DMS 273 (cell line): ENCODE measurements at regions not wholly inside any gene's neighbourhood (a gene's known extent, or its start where the extent isn't known, plus 50 kb on each side); places are given as distances from the start of the nearest gene placed in this dataset.
"Not testable (repeated sequence)": the region's sequence is repeated elsewhere in the genome, so short reads cannot be mapped to it uniquely, and the experiment has no call there.

Source experiments
- DNase-seq: peaks from one replicate; lab custom pipeline; 2025; ENCODE audit not compliant: unreplicated experiment; lab: John Stamatoyannopoulos, UW

DNA sequence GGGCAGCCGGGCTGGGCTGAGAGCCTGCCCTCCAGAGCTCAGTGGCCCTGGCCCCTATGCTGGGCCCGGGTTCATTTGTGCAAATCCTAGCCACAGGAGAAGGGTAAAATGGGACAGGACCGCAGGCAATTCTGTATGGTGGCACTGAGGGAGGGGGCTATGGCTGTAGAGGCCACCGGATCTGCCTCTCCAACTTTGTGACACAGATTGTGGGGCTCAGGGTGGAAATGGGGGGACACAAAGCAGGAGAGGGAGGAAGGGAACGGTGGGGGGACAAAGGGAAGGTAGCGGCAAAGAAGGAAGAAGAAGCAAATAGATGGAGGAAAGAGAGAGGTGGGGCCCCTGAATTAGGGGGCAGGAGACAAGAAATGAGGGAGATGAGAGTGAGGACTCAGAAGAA, 201.1 kb downstream of the SMAD2 start:
- DNase-seq: no peak

DNA sequence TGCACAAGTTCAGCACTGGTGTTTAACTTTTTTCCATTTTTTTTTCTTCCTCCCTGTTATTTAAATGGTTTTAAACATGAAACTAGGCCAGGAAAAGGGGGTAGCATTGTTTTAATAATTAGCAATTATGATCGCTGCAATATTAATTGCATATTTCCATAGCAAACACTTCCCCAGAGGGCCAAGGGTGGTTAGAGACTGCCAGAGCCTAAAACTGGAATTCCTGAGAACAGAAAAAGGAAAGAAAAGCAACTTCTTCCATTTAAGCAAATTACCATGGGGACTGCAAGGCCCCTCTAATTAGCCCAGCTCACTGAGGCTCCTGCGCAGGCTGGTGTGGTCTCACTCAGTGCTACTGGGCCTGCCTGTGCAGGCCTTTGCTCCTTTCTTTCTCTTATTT, 201.5 kb downstream of the SMAD2 start:
- no peak for DNase-seq

GRCh38 chr18:47727409-47727808, 203.1 kb downstream of the SMAD2 start:
- no peak for DNase-seq

- DNase-seq: no peak
These were observed 203.9 kb downstream of the SMAD2 start for GRCh38 chr18:47726550-47726949.

GRCh38 chr18:47725656-47726055, 204.8 kb downstream of the SMAD2 start:
- DNase-seq: no peak

GRCh38 chr18:47724186-47724975, 206.1 kb downstream of the SMAD2 start:
- no peak for DNase-seq

- DNase-seq: no peak
These were observed 208.6 kb downstream of the SMAD2 start for GRCh38 chr18:47721876-47722275.

DNA sequence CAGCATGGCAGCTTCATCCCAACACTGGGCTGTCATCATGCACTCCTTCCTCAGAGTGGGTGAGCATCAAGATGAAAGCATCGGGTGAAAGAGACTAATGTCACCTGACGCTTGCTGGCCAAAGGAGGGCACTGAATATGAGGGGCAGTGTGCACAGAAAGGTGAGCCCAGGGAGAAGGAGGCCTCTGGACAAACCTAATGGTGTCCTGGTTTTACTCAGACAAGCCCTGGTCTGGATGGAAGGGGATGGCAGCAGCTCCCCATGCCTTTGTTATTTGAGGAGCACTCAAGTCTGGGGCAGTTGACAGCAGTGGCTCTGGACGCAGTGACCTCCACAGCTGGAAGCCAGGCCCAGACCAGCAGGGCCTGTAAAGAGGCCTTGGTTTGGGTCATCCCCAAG, 209.7 kb downstream of the SMAD2 start:
- no peak for DNase-seq

- DNase-seq: no peak
These were observed 211.2 kb downstream of the SMAD2 start for GRCh38 chr18:47719096-47719780.

- no peak for DNase-seq
These were observed 211.8 kb downstream of the SMAD2 start for GRCh38 chr18:47718646-47719045.

DNA sequence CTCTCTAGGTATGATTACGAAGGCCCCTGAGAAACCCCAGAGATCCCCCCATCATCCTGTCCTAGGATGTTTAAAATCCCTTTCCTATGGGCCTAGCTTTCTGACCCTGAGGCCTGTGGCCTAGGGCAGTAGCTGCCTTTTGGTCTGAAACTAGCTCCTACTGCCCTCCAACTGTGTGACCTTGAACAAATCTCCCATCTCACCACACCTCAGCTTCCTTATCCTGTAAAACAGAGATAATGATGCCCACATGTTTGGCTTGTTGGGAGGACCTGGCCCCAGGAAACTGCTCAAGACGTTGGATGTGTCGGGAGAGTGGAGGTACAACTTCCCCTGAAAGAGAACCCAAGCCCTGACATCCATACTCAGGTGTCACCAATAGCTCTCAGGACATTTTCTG, 213.2 kb downstream of the SMAD2 start:
- no peak for DNase-seq

GRCh38 chr18:47716632-47717185, 213.8 kb downstream of the SMAD2 start:
- no peak for DNase-seq

DNA sequence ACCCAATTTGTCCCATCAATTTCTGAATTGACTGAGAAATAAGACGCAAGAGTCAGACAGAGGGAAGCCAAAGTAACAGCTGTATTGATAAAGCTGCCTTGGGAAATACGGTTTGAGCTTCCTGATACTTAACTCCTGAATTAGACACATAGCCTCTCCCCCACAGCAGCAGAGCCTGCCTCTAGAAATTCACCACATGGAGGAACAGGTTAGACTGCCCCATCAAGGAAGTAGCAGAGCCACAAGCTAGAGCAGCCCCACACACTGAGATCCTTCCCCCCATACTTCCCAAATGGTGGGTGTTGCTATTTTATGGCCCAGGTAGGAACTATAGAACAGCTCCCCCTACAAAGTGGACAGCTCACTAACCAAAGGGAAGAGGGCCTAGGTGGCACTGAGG, 220.0 kb downstream of the SMAD2 start:
- no peak for DNase-seq

- DNase-seq: no peak
These were observed 220.9 kb downstream of the SMAD2 start for GRCh38 chr18:47709556-47709955.

GRCh38 chr18:47708206-47708605, 222.3 kb downstream of the SMAD2 start:
- DNase-seq: no peak

DNA sequence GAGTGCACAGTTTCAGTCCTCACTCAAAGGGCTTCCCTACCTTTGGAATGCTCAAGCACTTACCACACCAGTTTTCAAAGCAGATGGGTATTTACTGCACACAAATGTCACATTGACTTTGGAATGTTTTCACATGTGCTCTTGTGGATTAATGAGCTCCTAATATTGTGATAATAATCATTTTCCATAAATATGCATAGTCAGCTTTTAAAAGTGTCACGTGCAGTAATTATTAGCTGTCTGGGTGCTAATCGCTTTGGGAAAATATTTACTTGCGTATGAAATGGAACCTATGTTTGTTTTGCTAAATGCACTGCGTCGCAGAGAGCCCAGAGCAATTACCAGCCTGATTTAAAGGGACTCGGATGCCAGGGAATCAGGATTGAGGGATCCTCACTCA, 229.3 kb downstream of the SMAD2 start:
- DNase-seq: no peak

GRCh38 chr18:47696870-47697269, 233.6 kb downstream of the SMAD2 start:
- no peak for DNase-seq

DNA sequence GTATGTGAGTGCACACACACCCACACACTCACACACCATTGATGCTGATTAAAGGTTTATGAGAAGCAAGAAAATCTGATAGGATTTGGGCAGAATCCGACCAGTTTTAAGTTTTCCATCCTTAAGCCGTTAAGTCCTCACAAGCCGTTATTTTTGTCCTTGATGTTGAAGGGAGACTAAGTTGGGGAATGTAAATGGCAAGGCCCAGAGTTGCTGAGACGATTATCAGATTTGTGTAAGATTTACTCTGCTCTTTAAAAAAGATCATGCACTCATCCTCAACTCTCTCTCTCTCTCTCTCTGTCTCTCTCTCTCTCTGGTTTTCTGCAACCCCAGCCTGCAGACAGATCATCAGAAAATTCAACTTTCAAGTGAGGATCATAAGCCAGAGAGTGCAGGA, 238.8 kb downstream of the SMAD2 start:
- DNase-seq: no peak

GRCh38 chr18:47690778-47691177, 239.7 kb downstream of the SMAD2 start:
- not testable (repeated sequence) for DNase-seq

- no peak for DNase-seq
These were observed 241.1 kb downstream of the SMAD2 start for GRCh38 chr18:47689371-47689770.

GRCh38 chr18:47686806-47687205, 243.7 kb downstream of the SMAD2 start:
- DNase-seq: no peak

- DNase-seq: no peak
These were observed 246.7 kb downstream of the SMAD2 start for GRCh38 chr18:47683774-47684173.
